ENCODE measurements at regions not wholly inside any gene's neighbourhood (a gene's known extent, or its start where the extent isn't known, plus 50 kb on each side); places are given as distances from the start of the nearest gene placed in this dataset.

DNA sequence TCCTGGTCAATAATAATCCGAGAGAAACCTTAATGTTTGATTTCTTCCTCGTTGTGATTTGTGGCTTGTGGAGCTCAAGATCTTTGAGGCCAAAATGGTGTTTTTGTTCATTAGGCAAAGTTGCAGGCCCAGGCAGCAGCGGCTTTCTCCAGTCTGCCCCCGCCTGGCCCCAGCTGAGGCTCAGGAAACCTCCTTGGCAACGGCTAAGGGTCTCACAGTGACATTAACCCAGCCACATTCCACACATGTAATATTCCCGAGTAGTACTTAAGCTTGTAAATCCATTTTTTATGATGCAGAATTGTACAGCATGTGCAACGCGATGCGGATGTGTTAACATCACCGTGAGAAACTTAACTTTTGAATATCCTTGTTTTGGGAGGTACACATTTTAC is 200.1 kb downstream of the BCL11A start:
- no peaks in the 10 kb centered on the region for H3K9me3 ChIP-seq
- 49 to 55% (median 54%) methylated on average over 10 of the region's 10 CpGs for WGBS, 3 donors
- no peak overlapping the region for H3K27ac ChIP-seq
- no peak overlapping the region for H3K4me3 ChIP-seq
- no peak for DNase-seq
- intact Hi-C loops (cut with DNase I): no loop called here
- H3K4me1 ChIP-seq (ENCODE audit: insufficient read depth): no peaks in the 10 kb centered on the region
- no peaks in the 10 kb centered on the region for H3K27me3 ChIP-seq
- TF ChIP-seq POLR2A (IDR thresholded peaks at IDR 0.05) (no peak), EP300 (IDR thresholded peaks at IDR 0.05) (no peak)
- TF ChIP-seq, protein P1, sequence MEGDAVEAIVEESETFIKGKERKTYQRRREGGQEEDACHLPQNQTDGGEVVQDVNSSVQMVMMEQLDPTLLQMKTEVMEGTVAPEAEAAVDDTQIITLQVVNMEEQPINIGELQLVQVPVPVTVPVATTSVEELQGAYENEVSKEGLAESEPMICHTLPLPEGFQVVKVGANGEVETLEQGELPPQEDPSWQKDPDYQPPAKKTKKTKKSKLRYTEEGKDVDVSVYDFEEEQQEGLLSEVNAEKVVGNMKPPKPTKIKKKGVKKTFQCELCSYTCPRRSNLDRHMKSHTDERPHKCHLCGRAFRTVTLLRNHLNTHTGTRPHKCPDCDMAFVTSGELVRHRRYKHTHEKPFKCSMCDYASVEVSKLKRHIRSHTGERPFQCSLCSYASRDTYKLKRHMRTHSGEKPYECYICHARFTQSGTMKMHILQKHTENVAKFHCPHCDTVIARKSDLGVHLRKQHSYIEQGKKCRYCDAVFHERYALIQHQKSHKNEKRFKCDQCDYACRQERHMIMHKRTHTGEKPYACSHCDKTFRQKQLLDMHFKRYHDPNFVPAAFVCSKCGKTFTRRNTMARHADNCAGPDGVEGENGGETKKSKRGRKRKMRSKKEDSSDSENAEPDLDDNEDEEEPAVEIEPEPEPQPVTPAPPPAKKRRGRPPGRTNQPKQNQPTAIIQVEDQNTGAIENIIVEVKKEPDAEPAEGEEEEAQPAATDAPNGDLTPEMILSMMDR (IDR thresholded peaks at IDR 0.05): no peak
- no peaks in the 10 kb centered on the region for H3K36me3 ChIP-seq

DNA sequence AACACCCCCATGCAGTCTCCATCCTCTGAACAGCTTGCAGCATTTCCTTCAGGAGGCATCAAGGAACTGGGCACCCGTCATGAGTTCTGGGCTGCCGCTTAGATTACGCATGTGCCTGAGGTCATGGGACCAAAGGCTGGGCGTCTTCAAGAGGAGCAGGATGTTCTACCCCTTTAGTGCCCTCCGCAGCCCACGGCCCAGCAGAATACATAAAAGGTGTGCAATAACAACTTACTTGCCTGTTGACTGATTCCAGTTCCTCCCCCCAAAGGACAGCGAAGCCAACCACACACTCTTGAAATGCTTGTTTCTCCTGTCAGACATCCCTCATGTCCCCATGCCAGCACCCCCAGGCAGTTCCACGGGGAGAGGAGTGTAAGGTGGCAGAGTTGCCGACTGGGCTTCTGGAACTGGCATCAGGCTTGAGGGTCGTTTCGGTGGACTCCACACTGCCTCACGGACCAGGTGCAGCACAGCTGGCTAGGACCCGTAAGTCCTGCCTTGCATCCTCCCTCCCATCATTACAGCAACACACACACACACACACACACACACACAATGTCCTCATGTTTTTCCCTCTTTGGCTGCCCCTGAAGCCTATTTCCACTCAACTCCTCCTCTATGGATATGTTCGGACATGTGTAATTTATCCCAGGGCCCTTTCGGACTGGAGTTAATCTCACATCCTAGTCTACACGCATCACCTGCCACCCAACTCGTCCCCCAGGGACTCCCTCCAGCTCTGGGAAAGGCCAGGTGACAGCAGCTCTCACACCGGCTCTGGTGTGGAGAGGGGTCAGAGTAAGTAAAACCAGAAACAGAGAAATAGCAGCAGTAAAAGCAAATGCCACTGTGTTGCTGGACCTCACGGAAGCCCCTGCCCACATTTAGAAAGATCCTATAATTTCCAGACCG is 200.7 kb downstream of the BCL11A start:
- H3K27me3 ChIP-seq: no peaks in the 10 kb centered on the region
- H3K36me3 ChIP-seq: no peaks in the 10 kb centered on the region
- WGBS, 3 donors: 79 to 86% (median 83%) methylated on average over 20 of the region's 20 CpGs
- DNase-seq: no peak
- TF ChIP-seq, protein P1 (IDR thresholded peaks at IDR 0.05): no peak
- TF ChIP-seq POLR2A (IDR thresholded peaks at IDR 0.05): no peak
- no peak for TF ChIP-seq EP300 (IDR thresholded peaks at IDR 0.05)
- no peaks in the 10 kb centered on the region for H3K4me1 ChIP-seq (ENCODE audit: insufficient read depth)
- no peaks in the 10 kb centered on the region for H3K9me3 ChIP-seq
- intact Hi-C loops (cut with DNase I): no loop called here
- no peak overlapping the region for H3K4me3 ChIP-seq
- no peak overlapping the region for H3K27ac ChIP-seq

DNA sequence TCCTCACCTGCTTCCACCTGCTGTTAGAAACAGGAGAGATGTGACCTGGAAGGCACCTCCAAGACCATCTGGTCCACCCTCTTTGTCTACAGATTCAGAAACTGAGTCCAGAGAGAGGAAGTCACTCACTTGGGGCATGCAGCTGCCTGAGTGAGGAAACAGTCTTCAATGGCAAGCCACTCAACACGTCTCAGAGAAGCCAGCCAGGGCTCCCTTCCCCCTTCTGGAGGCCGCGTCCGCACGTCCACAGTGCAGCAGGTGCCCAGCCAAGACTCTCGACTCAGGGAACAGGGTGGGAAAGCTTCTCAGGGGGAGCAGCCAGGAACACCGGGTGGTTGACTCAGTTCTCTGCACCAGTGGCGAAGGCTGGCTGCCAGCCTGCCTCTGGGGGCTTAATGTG is 201.7 kb downstream of the BCL11A start:
- 84 to 91% (median 87%) methylated on average over 8 of the region's 8 CpGs for WGBS, 3 donors
- no peaks in the 10 kb centered on the region for H3K27me3 ChIP-seq
- no peaks in the 10 kb centered on the region for H3K4me1 ChIP-seq (ENCODE audit: insufficient read depth)
- intact Hi-C loops (cut with DNase I): no loop called here
- TF ChIP-seq, protein P1 (IDR thresholded peaks at IDR 0.05): no peak
- TF ChIP-seq POLR2A (IDR thresholded peaks at IDR 0.05) (no peak), EP300 (IDR thresholded peaks at IDR 0.05) (no peak)
- no peak overlapping the region for H3K4me3 ChIP-seq
- H3K9me3 ChIP-seq: no peaks in the 10 kb centered on the region
- H3K36me3 ChIP-seq: no peaks in the 10 kb centered on the region
- no peak for DNase-seq
- H3K27ac ChIP-seq: no peak overlapping the region

DNA sequence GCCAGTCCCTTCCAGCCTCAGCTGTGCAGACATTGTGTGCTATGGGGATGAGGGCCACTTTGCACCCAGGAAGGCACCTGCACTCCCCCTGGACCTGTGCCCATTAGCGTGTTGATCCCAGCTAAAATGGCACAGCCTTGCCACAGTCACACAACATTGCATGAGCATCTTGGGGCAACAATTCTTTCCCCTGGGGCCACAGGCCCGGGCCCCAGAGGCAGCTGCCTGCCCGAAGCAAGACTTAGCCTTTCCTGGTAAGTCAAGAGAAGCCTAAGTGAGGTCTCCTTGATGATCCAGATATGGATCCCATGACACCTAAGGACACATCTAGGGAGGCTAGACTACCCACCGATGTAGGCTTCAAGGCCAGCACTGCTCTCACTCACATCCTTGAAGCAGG is 202.1 kb downstream of the BCL11A start:
- Histone ChIP-seq H3K27me3 (no peaks in the 10 kb centered on the region), H3K36me3 (no peaks in the 10 kb centered on the region), H3K27ac (no peak overlapping the region), H3K9me3 (no peaks in the 10 kb centered on the region), H3K4me1 (ENCODE audit: insufficient read depth) (no peaks in the 10 kb centered on the region), H3K4me3 (no peak overlapping the region)
- no peak for DNase-seq
- intact Hi-C loops (cut with DNase I): no loop called here
- 93 to 96% (median 96%) methylated on average over 4 of the region's 4 CpGs for WGBS, 3 donors
- TF ChIP-seq POLR2A (IDR thresholded peaks at IDR 0.05): no peak
- TF ChIP-seq, protein P1 (IDR thresholded peaks at IDR 0.05): no peak
- no peak for TF ChIP-seq EP300 (IDR thresholded peaks at IDR 0.05)
